ENCODE measurements at regions not wholly inside any gene's neighbourhood (a gene's known extent, or its start where the extent isn't known, plus 50 kb on each side); places are given as distances from the start of the nearest gene placed in this dataset.

DNA sequence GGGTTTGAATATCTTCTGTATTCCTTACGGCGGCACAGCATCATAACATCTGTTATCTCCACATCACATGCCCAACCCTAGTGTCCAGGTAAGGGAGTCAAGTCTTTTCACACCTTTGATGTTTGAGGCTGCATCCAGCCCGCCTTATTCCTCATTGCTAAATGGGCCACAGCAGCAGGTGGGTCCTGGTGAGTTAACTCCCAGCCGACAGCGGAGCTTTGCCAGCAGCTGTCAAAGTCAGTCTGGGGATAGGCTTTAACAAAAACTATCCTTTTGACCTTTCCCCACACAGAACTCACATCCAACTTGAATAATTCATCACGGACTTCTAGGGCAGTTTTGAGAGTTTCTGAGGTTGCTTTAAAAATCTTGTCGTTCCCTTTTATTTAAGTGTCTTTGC, 235.1 kb downstream of the DLEU7 start:
- TF ChIP-seq, protein P1, sequence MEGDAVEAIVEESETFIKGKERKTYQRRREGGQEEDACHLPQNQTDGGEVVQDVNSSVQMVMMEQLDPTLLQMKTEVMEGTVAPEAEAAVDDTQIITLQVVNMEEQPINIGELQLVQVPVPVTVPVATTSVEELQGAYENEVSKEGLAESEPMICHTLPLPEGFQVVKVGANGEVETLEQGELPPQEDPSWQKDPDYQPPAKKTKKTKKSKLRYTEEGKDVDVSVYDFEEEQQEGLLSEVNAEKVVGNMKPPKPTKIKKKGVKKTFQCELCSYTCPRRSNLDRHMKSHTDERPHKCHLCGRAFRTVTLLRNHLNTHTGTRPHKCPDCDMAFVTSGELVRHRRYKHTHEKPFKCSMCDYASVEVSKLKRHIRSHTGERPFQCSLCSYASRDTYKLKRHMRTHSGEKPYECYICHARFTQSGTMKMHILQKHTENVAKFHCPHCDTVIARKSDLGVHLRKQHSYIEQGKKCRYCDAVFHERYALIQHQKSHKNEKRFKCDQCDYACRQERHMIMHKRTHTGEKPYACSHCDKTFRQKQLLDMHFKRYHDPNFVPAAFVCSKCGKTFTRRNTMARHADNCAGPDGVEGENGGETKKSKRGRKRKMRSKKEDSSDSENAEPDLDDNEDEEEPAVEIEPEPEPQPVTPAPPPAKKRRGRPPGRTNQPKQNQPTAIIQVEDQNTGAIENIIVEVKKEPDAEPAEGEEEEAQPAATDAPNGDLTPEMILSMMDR (IDR thresholded peaks at IDR 0.05): no peak
- no peak for TF ChIP-seq POLR2A (IDR thresholded peaks at IDR 0.05)

Measured in heart left ventricle (tissue), 13 donors.